Bone marrow (tissue), 2 donors: ENCODE measurements at regions not wholly inside any gene's neighbourhood (a gene's known extent, or its start where the extent isn't known, plus 50 kb on each side); places are given as distances from the start of the nearest gene placed in this dataset.
A peak's percentile ranks its signal among the peaks of the same experiment; 100 is the strongest.

Experiments used
- DNase-seq, 2 donors: peaks; one replicate each; lab custom pipeline; 2025; lab: John Stamatoyannopoulos, UW

- DNase-seq: no peak
Measured at GRCh38 chr3:72112435-72112834, 327.5 kb upstream of the PROK2 start.

GRCh38 chr3:72111265-72112205 lies 326.6 kb upstream of the PROK2 start:
- no peak for DNase-seq

GRCh38 chr3:72109327-72110259 lies 324.6 kb upstream of the PROK2 start:
- DNase-seq: no peak

GRCh38 chr3:72105306-72105705 lies 320.4 kb upstream of the PROK2 start:
- DNase-seq: no peak

- peak; percentile 35 to 50 for DNase-seq
Measured at GRCh38 chr3:72102112-72102616, 317.2 kb upstream of the PROK2 start.

- no peak for DNase-seq
Measured at GRCh38 chr3:72101494-72101893, 316.5 kb upstream of the PROK2 start.

GRCh38 chr3:72100601-72101187 lies 315.7 kb upstream of the PROK2 start:
- DNase-seq: peak; percentile 86 to 87

GRCh38 chr3:72100080-72100511 lies 315.1 kb upstream of the PROK2 start:
- peak; percentile 53 to 64 for DNase-seq

- DNase-seq: no peak
Measured at GRCh38 chr3:72099326-72100079, 314.6 kb upstream of the PROK2 start.

GRCh38 chr3:72097053-72097452 lies 312.1 kb upstream of the PROK2 start:
- DNase-seq: no peak

- DNase-seq: no peak
Measured at GRCh38 chr3:72095521-72095920, 310.6 kb upstream of the PROK2 start.

- DNase-seq: no peak
Measured at GRCh38 chr3:72093992-72094334, 309.0 kb upstream of the PROK2 start.

- DNase-seq: no peak
Measured at GRCh38 chr3:72093270-72093991, 308.5 kb upstream of the PROK2 start.

GRCh38 chr3:72092778-72093177 lies 307.8 kb upstream of the PROK2 start:
- DNase-seq: no peak

- no peak for DNase-seq
Measured at GRCh38 chr3:72088486-72089025, 303.6 kb upstream of the PROK2 start.

- DNase-seq: no peak
Measured at GRCh38 chr3:72087420-72087819, 302.5 kb upstream of the PROK2 start.

GRCh38 chr3:72086743-72087087 lies 301.8 kb upstream of the PROK2 start:
- DNase-seq: no peak

- DNase-seq: peak in 1 of 2 donors; percentile 17
Measured at GRCh38 chr3:72086042-72086742, 301.2 kb upstream of the PROK2 start.

- DNase-seq: no peak
Measured at GRCh38 chr3:72085036-72085435, 300.1 kb upstream of the PROK2 start.
